NCI-H1417 (cell line): ENCODE measurements at regions not wholly inside any gene's neighbourhood (a gene's known extent, or its start where the extent isn't known, plus 50 kb on each side); places are given as distances from the start of the nearest gene placed in this dataset.

ENCODE experiments used
- DNase-seq, 3 experiments: peaks; one replicate each; lab custom pipeline; 2025; lab: John Stamatoyannopoulos, UW

DNA sequence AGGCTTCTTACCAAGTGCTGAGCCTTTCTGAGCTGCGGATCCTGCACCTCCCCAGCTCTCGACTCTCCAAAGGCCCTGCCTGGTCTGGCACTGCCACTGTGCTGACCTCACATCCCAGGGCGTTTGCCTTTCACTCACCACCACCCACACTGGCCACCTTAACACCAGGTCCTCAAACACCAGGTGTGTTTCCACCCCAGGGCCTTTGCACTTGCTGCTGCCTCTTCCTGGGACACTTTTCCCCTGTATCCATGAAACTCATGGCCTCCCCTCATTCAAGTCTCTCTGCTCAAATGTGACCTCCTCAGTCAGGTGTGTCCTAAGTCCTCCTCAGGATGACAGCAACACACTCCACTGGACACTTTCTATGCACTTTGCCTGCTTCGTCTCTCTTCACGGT is 51.4 kb upstream of the ANO1 start:
- DNase-seq = no peak

DNA sequence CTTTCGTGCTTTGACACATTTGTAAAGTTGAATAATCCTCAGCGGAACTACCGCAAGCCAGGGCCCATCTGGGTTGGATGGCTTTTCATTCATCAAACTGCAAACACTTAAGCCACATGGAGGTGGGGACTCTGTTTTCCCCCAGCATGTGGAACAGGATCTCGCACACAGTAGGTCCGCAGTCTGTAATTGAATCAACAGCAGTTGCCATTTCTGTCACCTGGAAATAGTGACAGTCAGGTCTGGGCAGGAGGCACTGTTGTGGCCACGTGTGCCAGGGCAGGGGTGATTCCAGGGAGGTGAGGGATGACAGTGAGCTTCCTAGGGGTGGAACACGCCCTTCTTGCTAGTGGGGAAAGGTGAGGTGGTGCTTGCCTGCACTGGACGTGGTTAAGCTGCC is 50.7 kb upstream of the ANO1 start:
- no peak for DNase-seq

DNA sequence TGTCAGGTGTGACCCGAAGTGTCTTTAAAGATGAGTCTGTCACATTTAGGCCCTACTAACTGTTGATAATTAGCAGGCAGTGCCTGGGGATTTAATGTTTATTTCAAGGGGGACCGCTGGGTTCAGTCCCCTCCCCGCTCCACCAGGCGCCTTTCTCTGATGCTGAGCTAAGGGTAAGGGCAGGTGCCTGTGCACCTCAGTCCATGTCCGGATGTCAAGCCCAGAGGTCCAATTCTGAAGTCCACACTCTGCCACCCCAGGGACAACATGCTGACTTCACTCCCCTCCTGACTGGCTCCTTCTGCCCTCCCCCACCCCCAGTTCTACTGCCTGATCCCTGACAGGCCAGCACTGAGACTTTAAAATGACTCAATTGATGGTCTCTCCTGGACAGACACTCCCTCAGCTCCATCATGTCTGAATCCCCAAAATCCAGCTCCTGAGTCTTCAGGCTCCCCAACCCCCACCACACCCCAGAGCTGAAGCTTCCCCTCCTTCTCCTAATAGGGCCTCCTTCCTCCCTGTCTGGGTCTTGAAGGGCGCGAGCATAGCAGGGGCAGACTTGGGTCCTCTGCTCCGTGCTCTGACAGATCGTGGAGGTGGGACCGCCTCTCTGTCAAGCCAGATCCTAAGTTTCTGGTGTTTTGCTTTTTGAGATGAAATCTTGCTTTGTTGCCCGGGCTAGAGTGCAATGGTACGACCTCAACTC is 49.8 kb upstream of the ANO1 start:
- no peak for DNase-seq
